AG09309 (cell line): ENCODE measurements at regions not wholly inside any gene's neighbourhood (a gene's known extent, or its start where the extent isn't known, plus 50 kb on each side); places are given as distances from the start of the nearest gene placed in this dataset.

ENCODE experiments used
- DNase-seq: peaks from one replicate; pipeline ENCODE4 v3.0.0-alpha.2; 2010; ENCODE audit warnings: low read depth
- H3K4me3 ChIP-seq: 2 replicates; pipeline ENCODE4 v1.5.1; 2011; ENCODE audit warnings: mild to moderate bottlenecking, low read depth, low read length, moderate library complexity; ENCODE audit not compliant: control insufficient read depth
- CTCF ChIP-seq: IDR thresholded peaks from 2 replicates; pipeline ENCODE4 v1.5.1; 2011; ENCODE audit warnings: mild to moderate bottlenecking, low read depth, low read length, inconsistent platforms; ENCODE audit not compliant: insufficient read depth, control insufficient read depth; ENCODE audit errors: missing control alignments

- no peak for TF ChIP-seq CTCF
These were observed 545.5 kb upstream of the MGMT start for GRCh38 chr10:128921389-128922022.

GRCh38 chr10:128922172-128922571, 544.9 kb upstream of the MGMT start:
- no peak for DNase-seq
- H3K4me3 ChIP-seq, result no peak overlapping the region
- TF ChIP-seq CTCF, result no peak

More at GRCh38 chr10:128921389-128922022, 545.5 kb upstream of the MGMT start:
- H3K4me3 ChIP-seq, result no peak overlapping the region
- no peak for DNase-seq

GRCh38 chr10:128922619-128923196, 544.3 kb upstream of the MGMT start:
- DNase-seq, result no peak
- H3K4me3 ChIP-seq, result no peak overlapping the region
- TF ChIP-seq CTCF, result no peak

GRCh38 chr10:128924918-128925317, 542.1 kb upstream of the MGMT start:
- no peak overlapping the region for H3K4me3 ChIP-seq
- no peak for DNase-seq
- TF ChIP-seq CTCF, result no peak

- no peak for TF ChIP-seq CTCF
- H3K4me3 ChIP-seq, result no peak overlapping the region
- no peak for DNase-seq
These were observed 540.3 kb upstream of the MGMT start for GRCh38 chr10:128926711-128927110.

- TF ChIP-seq CTCF, result no peak
- DNase-seq, result no peak
- no peak overlapping the region for H3K4me3 ChIP-seq
These were observed 539.4 kb upstream of the MGMT start for GRCh38 chr10:128927497-128928161.
